Activated naive CD8-positive, alpha-beta T cell treated with anti-CD3 and anti-CD28 coated beads, Interleukin-2, amount 50 U/mL, for 24 hours (primary cell): ENCODE measurements at regions not wholly inside any gene's neighbourhood (a gene's known extent, or its start where the extent isn't known, plus 50 kb on each side); places are given as distances from the start of the nearest gene placed in this dataset.
"Not testable (repeated sequence)": the region's sequence is repeated elsewhere in the genome, so short reads cannot be mapped to it uniquely, and the experiment has no call there.

Source experiments
- ATAC-seq: fragments of 150-1000 bp; cut with Tn5 transposase; one replicate; pipeline ENCODE4 v1.10.0; 2021
- DNase-seq: peaks from one replicate; pipeline ENCODE4 v3.0.0; 2021
- H3K27ac Mint-ChIP-seq: one replicate; pipeline ENCODE4 v1.8.0; 2021; ENCODE audit warnings: mild to moderate bottlenecking, mixed read lengths
- H3K27me3 Mint-ChIP-seq: one replicate; pipeline ENCODE4 v1.8.0; 2021; ENCODE audit warnings: mixed read lengths
- H3K36me3 Mint-ChIP-seq: one replicate; pipeline ENCODE4 v1.8.0; 2021; ENCODE audit warnings: low read depth, mixed read lengths
- H3K4me1 Mint-ChIP-seq: one replicate; pipeline ENCODE4 v1.8.0; 2021; ENCODE audit warnings: mixed read lengths
- H3K4me3 Mint-ChIP-seq: one replicate; pipeline ENCODE4 v1.8.0; 2021; ENCODE audit warnings: mild to moderate bottlenecking, moderate library complexity, mixed read lengths
- H3K9me3 Mint-ChIP-seq: one replicate; pipeline ENCODE4 v1.8.0; 2021; ENCODE audit warnings: mixed read lengths

- no peak for DNase-seq
- H3K36me3 Mint-ChIP-seq, result no peaks in the 10 kb centered on the region
Observed at GRCh38 chr14:30332374-30332773, 226.6 kb upstream of the G2E3 start.

GRCh38 chr14:30333934-30334333 is 225.0 kb upstream of the G2E3 start:
- ATAC-seq (peak; percentile 40), DNase-seq (no peak)
- no peak overlapping the region for H3K4me3 Mint-ChIP-seq
- no peaks in the 10 kb centered on the region for H3K36me3 Mint-ChIP-seq
- H3K27ac Mint-ChIP-seq, result no peak overlapping the region
- H3K9me3 Mint-ChIP-seq, result no peaks in the 10 kb centered on the region
- peaks cover 12% of the 10 kb centered on the region for H3K27me3 Mint-ChIP-seq
- peaks cover 6% of the 10 kb centered on the region for H3K4me1 Mint-ChIP-seq

More at GRCh38 chr14:30332374-30332773, 226.6 kb upstream of the G2E3 start:
- no peak overlapping the region for H3K27ac Mint-ChIP-seq
- H3K9me3 Mint-ChIP-seq, result no peaks in the 10 kb centered on the region
- H3K4me3 Mint-ChIP-seq, result no peak overlapping the region
- peaks cover 6% of the 10 kb centered on the region for H3K4me1 Mint-ChIP-seq
- peaks cover 17% of the 10 kb centered on the region for H3K27me3 Mint-ChIP-seq
- no peak for ATAC-seq

- Mint-ChIP-seq H3K27me3 (peaks cover 9% of the 10 kb centered on the region), H3K4me3 (no peak overlapping the region), H3K4me1 (peaks cover 6% of the 10 kb centered on the region), H3K9me3 (no peaks in the 10 kb centered on the region), H3K27ac (no peak overlapping the region), H3K36me3 (no peaks in the 10 kb centered on the region)
- DNase-seq (no peak), ATAC-seq (no peak)
Observed at GRCh38 chr14:30337456-30337855, 221.5 kb upstream of the G2E3 start.

- ATAC-seq, result no peak
- no peak overlapping the region for H3K4me3 Mint-ChIP-seq
Observed at GRCh38 chr14:30339311-30339901, 219.6 kb upstream of the G2E3 start.

GRCh38 chr14:30340495-30340894 is 218.5 kb upstream of the G2E3 start:
- no peak for ATAC-seq
- Mint-ChIP-seq H3K4me3 (no peak overlapping the region), H3K9me3 (no peaks in the 10 kb centered on the region), H3K27ac (no peak overlapping the region), H3K27me3 (peaks cover 9% of the 10 kb centered on the region), H3K4me1 (peaks cover 3% of the 10 kb centered on the region), H3K36me3 (no peaks in the 10 kb centered on the region)
- DNase-seq, result no peak

More at GRCh38 chr14:30339311-30339901, 219.6 kb upstream of the G2E3 start:
- Mint-ChIP-seq H3K4me1 (peaks cover 3% of the 10 kb centered on the region), H3K9me3 (no peaks in the 10 kb centered on the region), H3K36me3 (no peaks in the 10 kb centered on the region), H3K27me3 (peaks cover 7% of the 10 kb centered on the region), H3K27ac (no peak overlapping the region)
- DNase-seq, result no peak

GRCh38 chr14:30345511-30345910 is 213.4 kb upstream of the G2E3 start:
- Mint-ChIP-seq H3K4me3 (no peak overlapping the region), H3K9me3 (no peaks in the 10 kb centered on the region)

GRCh38 chr14:30348445-30348844 is 210.5 kb upstream of the G2E3 start:
- no peak for DNase-seq
- Mint-ChIP-seq H3K4me3 (no peak overlapping the region), H3K9me3 (no peaks in the 10 kb centered on the region), H3K27me3 (peaks cover 15% of the 10 kb centered on the region), H3K27ac (no peak overlapping the region), H3K4me1 (no peaks in the 10 kb centered on the region), H3K36me3 (no peaks in the 10 kb centered on the region)
- no peak for ATAC-seq

More at GRCh38 chr14:30345511-30345910, 213.4 kb upstream of the G2E3 start:
- Mint-ChIP-seq H3K27me3 (peaks cover 10% of the 10 kb centered on the region), H3K36me3 (no peaks in the 10 kb centered on the region), H3K27ac (no peak overlapping the region), H3K4me1 (no peaks in the 10 kb centered on the region)
- ATAC-seq, result no peak
- no peak for DNase-seq

- Mint-ChIP-seq H3K36me3 (no peaks in the 10 kb centered on the region), H3K9me3 (no peaks in the 10 kb centered on the region), H3K27ac (no peak overlapping the region), H3K4me1 (peaks cover 2% of the 10 kb centered on the region), H3K27me3 (peaks cover 15% of the 10 kb centered on the region), H3K4me3 (no peak overlapping the region)
- no peak for DNase-seq
- ATAC-seq, result no peak
Observed at GRCh38 chr14:30349520-30349919, 209.4 kb upstream of the G2E3 start.

GRCh38 chr14:30354439-30354838 is 204.5 kb upstream of the G2E3 start:
- no peak for ATAC-seq
- H3K36me3 Mint-ChIP-seq, result no peaks in the 10 kb centered on the region
- H3K27ac Mint-ChIP-seq, result peak overlapping the region; percentile 76

GRCh38 chr14:30355431-30355913 is 203.5 kb upstream of the G2E3 start:
- H3K9me3 Mint-ChIP-seq, result no peaks in the 10 kb centered on the region
- peaks cover 2% of the 10 kb centered on the region for H3K36me3 Mint-ChIP-seq
- ATAC-seq, result peak; percentile 85
- peak overlapping the region; percentile 3 for H3K4me3 Mint-ChIP-seq
- H3K27me3 Mint-ChIP-seq, result peaks cover 7% of the 10 kb centered on the region
- peak; percentile 8 for DNase-seq
- H3K27ac Mint-ChIP-seq, result peak overlapping the region; percentile 76
- peaks cover 23% of the 10 kb centered on the region for H3K4me1 Mint-ChIP-seq

More at GRCh38 chr14:30354439-30354838, 204.5 kb upstream of the G2E3 start:
- no peak for DNase-seq
- peaks cover 12% of the 10 kb centered on the region for H3K27me3 Mint-ChIP-seq
- no peaks in the 10 kb centered on the region for H3K9me3 Mint-ChIP-seq
- peaks cover 23% of the 10 kb centered on the region for H3K4me1 Mint-ChIP-seq
- H3K4me3 Mint-ChIP-seq, result no peak overlapping the region

GRCh38 chr14:30356438-30357202 is 202.3 kb upstream of the G2E3 start:
- no peaks in the 10 kb centered on the region for H3K9me3 Mint-ChIP-seq
- ATAC-seq, result no peak
- DNase-seq, result no peak
- H3K4me3 Mint-ChIP-seq, result no peak overlapping the region
- peaks cover 2% of the 10 kb centered on the region for H3K36me3 Mint-ChIP-seq
- peaks cover 23% of the 10 kb centered on the region for H3K4me1 Mint-ChIP-seq
- peaks cover 6% of the 10 kb centered on the region for H3K27me3 Mint-ChIP-seq
- H3K27ac Mint-ChIP-seq, result peak overlapping the region; percentile 10

- Mint-ChIP-seq H3K36me3 (peaks cover 2% of the 10 kb centered on the region), H3K4me3 (no peak overlapping the region), H3K9me3 (no peaks in the 10 kb centered on the region), H3K27ac (no peak overlapping the region), H3K4me1 (peaks cover 23% of the 10 kb centered on the region), H3K27me3 (peaks cover 2% of the 10 kb centered on the region)
- ATAC-seq (no peak), DNase-seq (no peak)
Observed at GRCh38 chr14:30357791-30358190, 201.2 kb upstream of the G2E3 start.

- DNase-seq (no peak), ATAC-seq (no peak)
- Mint-ChIP-seq H3K4me1 (no peaks in the 10 kb centered on the region), H3K27me3 (peaks cover 2% of the 10 kb centered on the region), H3K36me3 (peaks cover 2% of the 10 kb centered on the region), H3K9me3 (no peaks in the 10 kb centered on the region), H3K27ac (no peak overlapping the region), H3K4me3 (no peak overlapping the region)
Observed at GRCh38 chr14:30362369-30363218, 196.4 kb upstream of the G2E3 start.

- H3K4me3 Mint-ChIP-seq, ATAC-seq, H3K9me3 Mint-ChIP-seq, H3K36me3 Mint-ChIP-seq, DNase-seq, H3K4me1 Mint-ChIP-seq, H3K27me3 Mint-ChIP-seq, H3K27ac Mint-ChIP-seq: not testable (repeated sequence)
Observed at GRCh38 chr14:30363219-30363880, 195.6 kb upstream of the G2E3 start.
